ENCODE measurements at regions not wholly inside any gene's neighbourhood (a gene's known extent, or its start where the extent isn't known, plus 50 kb on each side); places are given as distances from the start of the nearest gene placed in this dataset.

DNA sequence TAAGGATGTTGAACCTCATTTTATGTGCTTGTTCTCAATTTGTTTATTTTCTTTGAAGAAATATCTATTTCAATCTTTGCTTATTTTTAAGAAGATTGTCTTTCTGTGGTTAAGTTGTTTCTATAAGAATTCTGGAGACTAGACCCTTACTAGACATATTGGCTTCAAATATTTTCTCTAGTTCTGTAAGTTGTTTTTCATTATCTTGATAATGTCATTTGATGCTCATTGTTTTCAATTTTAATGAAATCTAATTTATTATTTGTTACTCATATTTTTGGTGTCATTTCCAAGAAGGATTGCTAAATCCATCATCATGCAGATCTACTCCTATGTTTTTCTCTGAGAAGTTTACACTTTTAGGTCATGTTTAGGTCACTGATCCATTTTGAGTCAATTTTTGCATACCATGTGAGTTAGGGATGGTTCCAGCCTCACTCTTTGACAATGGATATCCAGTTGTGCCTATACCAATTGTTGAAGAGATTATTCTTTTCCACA is 874.8 kb upstream of the SLITRK6 start:
- TF ChIP-seq, protein P1, sequence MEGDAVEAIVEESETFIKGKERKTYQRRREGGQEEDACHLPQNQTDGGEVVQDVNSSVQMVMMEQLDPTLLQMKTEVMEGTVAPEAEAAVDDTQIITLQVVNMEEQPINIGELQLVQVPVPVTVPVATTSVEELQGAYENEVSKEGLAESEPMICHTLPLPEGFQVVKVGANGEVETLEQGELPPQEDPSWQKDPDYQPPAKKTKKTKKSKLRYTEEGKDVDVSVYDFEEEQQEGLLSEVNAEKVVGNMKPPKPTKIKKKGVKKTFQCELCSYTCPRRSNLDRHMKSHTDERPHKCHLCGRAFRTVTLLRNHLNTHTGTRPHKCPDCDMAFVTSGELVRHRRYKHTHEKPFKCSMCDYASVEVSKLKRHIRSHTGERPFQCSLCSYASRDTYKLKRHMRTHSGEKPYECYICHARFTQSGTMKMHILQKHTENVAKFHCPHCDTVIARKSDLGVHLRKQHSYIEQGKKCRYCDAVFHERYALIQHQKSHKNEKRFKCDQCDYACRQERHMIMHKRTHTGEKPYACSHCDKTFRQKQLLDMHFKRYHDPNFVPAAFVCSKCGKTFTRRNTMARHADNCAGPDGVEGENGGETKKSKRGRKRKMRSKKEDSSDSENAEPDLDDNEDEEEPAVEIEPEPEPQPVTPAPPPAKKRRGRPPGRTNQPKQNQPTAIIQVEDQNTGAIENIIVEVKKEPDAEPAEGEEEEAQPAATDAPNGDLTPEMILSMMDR (IDR thresholded peaks at IDR 0.05; ENCODE audit: low read length), result no peak
- TF ChIP-seq EZH2phosphoT487 (IDR thresholded peaks at IDR 0.05; ENCODE audit: low read length), result no peak

Data from MM.1S (cell line).